SU-DHL-6 (cell line): ENCODE measurements at regions not wholly inside any gene's neighbourhood (a gene's known extent, or its start where the extent isn't known, plus 50 kb on each side); places are given as distances from the start of the nearest gene placed in this dataset.

ENCODE experiments used
- H2AFZ ChIP-seq: fragments of 200-600 bp; sonication (generic); 2 replicates; pipeline ENCODE4 v1.6.1; 2014; ENCODE audit warnings: low read depth, mild to moderate bottlenecking, moderate library complexity, mixed read lengths, antibody characterized with exemption, low read length; ENCODE audit not compliant: severe bottlenecking
- H3F3A ChIP-seq: fragments of 200-600 bp; shearing (Covaris generic); 2 replicates; pipeline ENCODE4 v1.6.0; 2016; ENCODE audit warnings: antibody characterized with exemption, mild to moderate bottlenecking; ENCODE audit not compliant: insufficient read depth
- H3K27ac ChIP-seq: fragments of 200-600 bp; sonication (generic); 2 replicates; pipeline ENCODE4 v1.5.1; 2016; ENCODE audit warnings: low read depth, mild to moderate bottlenecking, low read length, moderate library complexity, mixed read lengths
- H3K27me3 ChIP-seq: fragments of 200-600 bp; sonication (generic), shearing (Covaris generic); 2 replicates; pipeline ENCODE4 v1.6.0; 2014; ENCODE audit warnings: mild to moderate bottlenecking, low read length
- H3K36me3 ChIP-seq: fragments of 200-600 bp; sonication (generic); 2 replicates; pipeline ENCODE4 v1.6.1; 2014; ENCODE audit warnings: mild to moderate bottlenecking, low read length, mixed read lengths
- H3K4me2 ChIP-seq: fragments of 300-600, 200-600 bp; shearing (Covaris generic), sonication (generic); 2 replicates; pipeline ENCODE4 v1.6.0; 2014; ENCODE audit warnings: low read length, low read depth, mild to moderate bottlenecking; ENCODE audit not compliant: poor library complexity, severe bottlenecking
- H3K4me3 ChIP-seq: fragments of 200-600 bp; sonication (generic); 2 replicates; pipeline ENCODE4 v1.5.1; 2014; ENCODE audit warnings: antibody characterized with exemption, low read length, mild to moderate bottlenecking, mixed read lengths; ENCODE audit not compliant: insufficient read depth, poor library complexity, severe bottlenecking
- H3K79me2 ChIP-seq: fragments of 200-600 bp; sonication (generic); 2 replicates; pipeline ENCODE4 v1.6.1; 2014; ENCODE audit warnings: mild to moderate bottlenecking, low read length, moderate library complexity; ENCODE audit not compliant: insufficient read depth
- H3K9ac ChIP-seq: fragments of 200-600 bp; sonication (generic); 2 replicates; pipeline ENCODE4 v1.7.0; 2014; ENCODE audit warnings: mild to moderate bottlenecking, low read length
- H3K9me2 ChIP-seq: fragments of 200-600 bp; sonication (generic); replicated peaks from 2 replicates; pipeline ENCODE4 v1.6.1; 2014; ENCODE audit warnings: low read length; ENCODE audit not compliant: insufficient read depth
- H3K9me3 ChIP-seq: fragments of 200-600 bp; sonication (generic); 2 replicates; pipeline ENCODE4 v1.6.1; 2014; ENCODE audit warnings: low read length, mixed read lengths; ENCODE audit not compliant: insufficient read depth
- H4K20me1 ChIP-seq: fragments of 200-600 bp; sonication (generic); 2 replicates; pipeline ENCODE4 v1.6.1; 2014; ENCODE audit warnings: low read depth, mild to moderate bottlenecking, antibody characterized with exemption, low read length, moderate library complexity, mixed read lengths
- EZH2phosphoT487 ChIP-seq: fragments of 200-600 bp; sonication (generic), shearing (Covaris generic); conservative IDR thresholded peaks from 2 replicates; pipeline ENCODE4 v1.6.1; 2018; ENCODE audit warnings: mild to moderate bottlenecking, antibody characterized with exemption, low read length, moderate library complexity, mixed read lengths
- TF ChIP-seq, protein P1 (sequence below): fragments of 200-600 bp; sonication (generic); IDR thresholded peaks from one replicate; pipeline ENCODE4 v1.5.1; 2017; ENCODE audit warnings: antibody characterized with exemption, mild to moderate bottlenecking, low read length, moderate library complexity; ENCODE audit not compliant: insufficient read depth, poor library complexity, severe bottlenecking

DNA sequence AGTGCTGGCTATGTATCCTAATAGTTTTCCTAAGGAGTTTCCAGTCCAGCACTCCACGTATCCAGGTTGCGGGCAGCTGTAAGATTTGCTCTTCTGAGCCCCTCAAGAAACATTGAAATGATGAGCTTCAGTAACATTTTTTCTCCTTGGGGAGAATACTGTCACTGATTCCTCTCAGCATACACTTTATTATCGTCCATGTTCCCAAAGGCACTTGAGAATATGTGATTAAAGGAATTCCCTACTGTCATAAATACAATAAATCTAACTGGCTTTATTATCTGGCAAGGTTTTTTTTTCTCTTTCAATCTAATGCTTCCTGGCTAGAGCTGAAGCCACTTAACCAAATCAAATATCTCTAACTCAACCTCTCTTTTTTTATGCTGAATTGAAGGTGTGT, 359.2 kb upstream of the PKN2 start:
- Histone ChIP-seq H3K4me2 (no peak overlapping the region), H2AFZ (no peak overlapping the region), H3F3A (no peaks in the 10 kb centered on the region), H3K4me3 (no peak overlapping the region), H3K27me3 (no peaks in the 10 kb centered on the region), H3K9me3 (no peaks in the 10 kb centered on the region), H3K27ac (no peak overlapping the region), H3K79me2 (no peaks in the 10 kb centered on the region), H3K36me3 (no peaks in the 10 kb centered on the region), H4K20me1 (no peaks in the 10 kb centered on the region), H3K9ac (no peak overlapping the region), H3K9me2 (no peaks in the 10 kb centered on the region)
- TF ChIP-seq, protein P1, sequence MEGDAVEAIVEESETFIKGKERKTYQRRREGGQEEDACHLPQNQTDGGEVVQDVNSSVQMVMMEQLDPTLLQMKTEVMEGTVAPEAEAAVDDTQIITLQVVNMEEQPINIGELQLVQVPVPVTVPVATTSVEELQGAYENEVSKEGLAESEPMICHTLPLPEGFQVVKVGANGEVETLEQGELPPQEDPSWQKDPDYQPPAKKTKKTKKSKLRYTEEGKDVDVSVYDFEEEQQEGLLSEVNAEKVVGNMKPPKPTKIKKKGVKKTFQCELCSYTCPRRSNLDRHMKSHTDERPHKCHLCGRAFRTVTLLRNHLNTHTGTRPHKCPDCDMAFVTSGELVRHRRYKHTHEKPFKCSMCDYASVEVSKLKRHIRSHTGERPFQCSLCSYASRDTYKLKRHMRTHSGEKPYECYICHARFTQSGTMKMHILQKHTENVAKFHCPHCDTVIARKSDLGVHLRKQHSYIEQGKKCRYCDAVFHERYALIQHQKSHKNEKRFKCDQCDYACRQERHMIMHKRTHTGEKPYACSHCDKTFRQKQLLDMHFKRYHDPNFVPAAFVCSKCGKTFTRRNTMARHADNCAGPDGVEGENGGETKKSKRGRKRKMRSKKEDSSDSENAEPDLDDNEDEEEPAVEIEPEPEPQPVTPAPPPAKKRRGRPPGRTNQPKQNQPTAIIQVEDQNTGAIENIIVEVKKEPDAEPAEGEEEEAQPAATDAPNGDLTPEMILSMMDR, result no peak
- no peak for TF ChIP-seq EZH2phosphoT487

DNA sequence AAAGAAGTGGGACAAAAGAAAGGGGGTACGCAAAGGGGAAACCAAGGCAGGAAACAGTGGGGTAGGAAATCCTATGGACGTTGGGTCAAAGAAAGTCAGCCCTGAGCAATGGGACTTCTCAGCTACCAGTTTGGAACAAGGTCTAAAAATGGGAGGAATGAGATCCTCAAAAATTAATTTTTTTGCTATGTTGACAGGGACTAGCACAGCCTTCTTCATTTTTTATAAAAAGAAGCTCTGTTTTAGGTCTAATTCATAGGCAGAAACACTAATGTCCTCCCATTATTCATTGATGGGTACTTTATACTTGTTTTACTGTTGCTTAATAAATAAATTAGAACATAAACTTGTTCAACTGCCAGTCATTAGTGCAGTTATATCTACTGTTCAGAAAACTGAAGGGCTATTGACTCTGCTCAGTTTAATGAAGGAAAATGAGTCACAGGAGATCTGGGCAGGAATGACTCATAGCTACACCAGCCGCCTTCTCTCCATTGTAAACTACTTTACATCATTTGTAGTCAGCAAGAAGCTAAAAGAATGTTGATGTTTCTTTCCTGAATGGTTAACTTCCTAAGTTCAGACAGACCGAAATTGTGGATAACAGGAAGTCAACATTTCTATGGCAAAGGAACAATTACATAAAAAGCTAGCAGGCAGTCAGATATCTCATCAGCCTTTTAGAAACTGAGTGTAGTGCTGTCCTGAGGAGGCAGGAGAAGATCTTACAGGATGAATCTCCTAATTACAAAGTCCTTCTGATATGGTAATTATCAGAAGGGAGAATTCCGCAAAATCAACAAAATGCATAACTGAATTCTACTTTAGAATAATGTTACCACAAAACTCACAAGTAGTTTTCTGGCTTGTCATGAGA, 356.4 kb upstream of the PKN2 start:
- Histone ChIP-seq H3K9ac (no peak overlapping the region), H4K20me1 (no peaks in the 10 kb centered on the region), H3K27me3 (no peaks in the 10 kb centered on the region), H3K79me2 (no peaks in the 10 kb centered on the region), H3K36me3 (no peaks in the 10 kb centered on the region), H3K27ac (no peak overlapping the region), H3K9me3 (no peaks in the 10 kb centered on the region), H3K4me2 (no peak overlapping the region), H3F3A (no peaks in the 10 kb centered on the region), H2AFZ (no peak overlapping the region), H3K9me2 (no peaks in the 10 kb centered on the region), H3K4me3 (no peak overlapping the region)
- no peak for TF ChIP-seq EZH2phosphoT487
- TF ChIP-seq, protein P1, result no peak

DNA sequence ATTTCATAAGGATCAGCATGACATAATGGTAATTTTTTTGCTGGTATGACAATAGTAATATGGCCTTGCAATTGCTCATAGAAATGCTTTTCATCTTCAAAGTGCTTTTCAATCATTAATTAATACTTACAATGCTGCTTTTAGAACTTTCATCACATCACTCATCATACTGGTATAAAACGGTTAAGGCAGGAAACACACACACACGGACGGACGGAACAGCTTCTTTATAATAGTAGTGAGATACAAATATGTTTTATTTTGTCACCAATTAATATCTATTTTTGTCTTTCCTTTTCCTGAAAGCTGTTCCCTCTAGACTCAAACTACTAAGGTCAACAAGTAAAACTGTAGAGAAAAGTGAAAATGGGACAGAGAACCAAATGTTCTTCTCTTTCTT, 353.9 kb upstream of the PKN2 start:
- H4K20me1 ChIP-seq, result no peaks in the 10 kb centered on the region
- H3K4me2 ChIP-seq, result no peak overlapping the region
- H3K27ac ChIP-seq, result no peak overlapping the region
- H3K4me3 ChIP-seq, result no peak overlapping the region
- H3K9me3 ChIP-seq, result no peaks in the 10 kb centered on the region
- no peaks in the 10 kb centered on the region for H3F3A ChIP-seq
- no peaks in the 10 kb centered on the region for H3K36me3 ChIP-seq
- TF ChIP-seq EZH2phosphoT487, result no peak
- no peaks in the 10 kb centered on the region for H3K27me3 ChIP-seq
- no peak overlapping the region for H2AFZ ChIP-seq
- no peak overlapping the region for H3K9ac ChIP-seq
- H3K9me2 ChIP-seq, result no peaks in the 10 kb centered on the region
- no peaks in the 10 kb centered on the region for H3K79me2 ChIP-seq

DNA sequence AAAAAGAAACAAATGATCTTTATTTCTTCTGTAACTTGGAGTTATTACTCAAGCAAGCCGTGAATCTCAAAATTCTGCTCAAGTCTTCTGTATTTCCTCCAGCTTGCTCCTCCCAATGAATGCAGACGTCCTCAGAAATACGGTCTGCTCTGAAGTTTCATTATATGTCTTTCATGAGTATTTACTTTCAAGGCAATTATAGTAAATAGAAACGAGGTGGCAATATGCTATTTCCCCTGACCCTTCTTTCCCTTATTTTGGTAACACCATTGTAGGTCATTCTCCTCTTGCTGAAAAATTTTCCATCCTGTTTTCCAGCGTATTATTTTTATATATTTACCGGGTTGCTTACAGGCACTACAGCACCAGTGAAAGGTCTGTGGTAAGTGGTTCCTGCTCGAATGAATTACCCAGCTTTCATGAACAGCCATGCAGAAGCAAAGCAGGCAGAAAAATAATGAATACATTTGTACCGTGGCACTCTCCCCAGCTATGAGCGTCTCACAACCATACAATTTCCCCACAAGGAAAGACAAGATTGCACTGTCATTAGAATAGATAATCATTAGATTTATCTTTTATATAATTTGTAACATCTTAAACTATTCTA, 350.9 kb upstream of the PKN2 start:
- TF ChIP-seq, protein P1, result no peak
- TF ChIP-seq EZH2phosphoT487, result no peak
- Histone ChIP-seq H2AFZ (no peak overlapping the region), H3K27ac (no peak overlapping the region), H3K9me3 (no peaks in the 10 kb centered on the region), H3K9ac (no peak overlapping the region), H3K79me2 (no peaks in the 10 kb centered on the region), H3F3A (no peaks in the 10 kb centered on the region), H3K36me3 (no peaks in the 10 kb centered on the region), H3K4me3 (no peak overlapping the region), H3K9me2 (no peaks in the 10 kb centered on the region), H3K27me3 (no peaks in the 10 kb centered on the region), H3K4me2 (no peak overlapping the region), H4K20me1 (no peaks in the 10 kb centered on the region)
